ENCODE measurements at regions not wholly inside any gene's neighbourhood (a gene's known extent, or its start where the extent isn't known, plus 50 kb on each side); places are given as distances from the start of the nearest gene placed in this dataset.

GRCh38 chr10:3514691-3515090, 270.3 kb downstream of the KLF6 start:
- H3K27ac Mint-ChIP-seq, result no peak overlapping the region
- H3K9me3 Mint-ChIP-seq (ENCODE audit: low read depth), result no peaks in the 10 kb centered on the region
- H3K36me3 Mint-ChIP-seq, result no peaks in the 10 kb centered on the region
- H3K4me3 Mint-ChIP-seq, result no peak overlapping the region
- H3K4me1 Mint-ChIP-seq (ENCODE audit: low read depth), result peaks cover 2% of the 10 kb centered on the region
- peaks cover 6% of the 10 kb centered on the region for H3K27me3 Mint-ChIP-seq

GRCh38 chr10:3512263-3512662, 272.7 kb downstream of the KLF6 start:
- Mint-ChIP-seq H3K27ac (no peak overlapping the region), H3K9me3 (ENCODE audit: low read depth) (no peaks in the 10 kb centered on the region), H3K27me3 (peaks cover 2% of the 10 kb centered on the region), H3K4me3 (no peak overlapping the region), H3K4me1 (ENCODE audit: low read depth) (peaks cover 2% of the 10 kb centered on the region), H3K36me3 (no peaks in the 10 kb centered on the region)

DNA sequence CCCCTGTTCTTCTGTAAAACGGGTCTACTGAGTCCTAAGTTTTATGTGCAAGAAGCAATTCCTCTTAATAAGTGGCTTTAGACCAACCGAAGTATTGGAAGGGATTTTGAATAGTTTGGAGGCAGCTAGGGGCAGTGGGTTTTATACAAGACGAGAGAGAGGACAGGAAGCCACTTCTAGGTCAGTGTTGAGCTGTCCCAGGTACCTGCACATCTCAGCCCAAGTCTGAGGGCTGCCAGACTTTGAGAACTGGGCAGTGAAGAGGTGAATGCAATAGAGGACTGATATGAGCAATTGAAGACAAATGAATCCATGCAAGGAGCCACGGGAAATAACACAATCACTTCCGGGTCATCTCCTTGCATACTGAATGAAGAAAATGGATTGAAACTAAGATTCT, 273.5 kb downstream of the KLF6 start:
- Mint-ChIP-seq H3K27ac (no peak overlapping the region), H3K4me1 (ENCODE audit: low read depth) (no peaks in the 10 kb centered on the region), H3K36me3 (no peaks in the 10 kb centered on the region), H3K27me3 (no peaks in the 10 kb centered on the region), H3K4me3 (no peak overlapping the region), H3K9me3 (ENCODE audit: low read depth) (no peaks in the 10 kb centered on the region)

DNA sequence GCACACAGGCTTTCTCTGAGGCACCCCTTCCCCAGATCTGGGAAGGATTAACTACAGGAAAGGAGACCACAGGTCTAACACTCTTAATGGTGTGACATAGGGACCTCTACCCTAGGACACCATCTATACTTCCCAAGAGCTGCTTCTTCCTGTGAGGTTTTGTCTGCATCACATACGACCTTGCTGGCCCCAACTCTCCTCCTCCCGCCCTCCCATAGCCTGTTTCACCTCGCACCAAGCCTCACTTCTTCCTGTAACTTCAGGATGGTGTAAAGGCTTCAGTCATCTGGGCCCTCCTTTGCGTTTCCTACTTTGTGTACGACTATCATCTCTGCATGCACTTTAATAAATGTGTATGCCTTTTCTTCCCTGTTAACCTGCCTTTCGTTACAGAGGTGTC, 274.3 kb downstream of the KLF6 start:
- Mint-ChIP-seq H3K4me3 (no peak overlapping the region), H3K9me3 (ENCODE audit: low read depth) (no peaks in the 10 kb centered on the region), H3K36me3 (no peaks in the 10 kb centered on the region), H3K4me1 (ENCODE audit: low read depth) (no peaks in the 10 kb centered on the region), H3K27ac (no peak overlapping the region), H3K27me3 (no peaks in the 10 kb centered on the region)

GRCh38 chr10:3509355-3509754, 275.7 kb downstream of the KLF6 start:
- Mint-ChIP-seq H3K4me1 (ENCODE audit: low read depth) (no peaks in the 10 kb centered on the region), H3K9me3 (ENCODE audit: low read depth) (no peaks in the 10 kb centered on the region), H3K36me3 (no peaks in the 10 kb centered on the region), H3K27ac (no peak overlapping the region), H3K27me3 (no peaks in the 10 kb centered on the region), H3K4me3 (no peak overlapping the region)

GRCh38 chr10:3503299-3503698, 281.7 kb downstream of the KLF6 start:
- no peak overlapping the region for H3K27ac Mint-ChIP-seq
- H3K36me3 Mint-ChIP-seq, result no peaks in the 10 kb centered on the region
- H3K4me3 Mint-ChIP-seq, result no peak overlapping the region
- peaks cover 2% of the 10 kb centered on the region for H3K27me3 Mint-ChIP-seq
- H3K4me1 Mint-ChIP-seq (ENCODE audit: low read depth), result no peaks in the 10 kb centered on the region
- no peaks in the 10 kb centered on the region for H3K9me3 Mint-ChIP-seq (ENCODE audit: low read depth)

- Mint-ChIP-seq H3K9me3 (ENCODE audit: low read depth) (no peaks in the 10 kb centered on the region), H3K27me3 (peaks cover 2% of the 10 kb centered on the region), H3K27ac (no peak overlapping the region), H3K4me1 (ENCODE audit: low read depth) (no peaks in the 10 kb centered on the region), H3K4me3 (no peak overlapping the region), H3K36me3 (no peaks in the 10 kb centered on the region)
Measured at GRCh38 chr10:3502673-3503072, 282.3 kb downstream of the KLF6 start.

DNA sequence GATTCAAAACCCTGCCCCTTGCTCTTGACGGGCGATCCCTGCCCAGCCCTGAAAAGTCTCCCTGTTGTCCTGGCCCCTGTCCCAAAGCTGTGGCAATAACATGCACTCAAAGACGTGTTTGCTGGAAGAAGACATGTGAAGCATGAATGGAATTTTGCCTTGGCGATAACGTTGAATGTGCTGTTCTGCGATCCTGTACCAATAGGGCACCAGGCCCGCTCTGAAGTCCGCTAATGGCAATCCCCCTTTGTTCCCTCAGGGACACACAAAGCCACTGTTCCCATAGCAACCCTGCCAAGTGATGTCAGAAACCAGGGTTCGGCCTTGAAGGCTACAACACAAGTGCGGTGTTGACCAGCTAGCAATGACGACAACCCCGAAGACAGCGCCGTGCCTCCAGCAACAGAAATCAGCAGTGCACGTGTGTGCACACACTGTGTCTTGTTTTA, 284.6 kb downstream of the KLF6 start:
- Mint-ChIP-seq H3K36me3 (no peaks in the 10 kb centered on the region), H3K27me3 (peaks cover 15% of the 10 kb centered on the region), H3K27ac (no peak overlapping the region), H3K4me3 (no peak overlapping the region), H3K4me1 (ENCODE audit: low read depth) (no peaks in the 10 kb centered on the region), H3K9me3 (ENCODE audit: low read depth) (no peaks in the 10 kb centered on the region)

DNA sequence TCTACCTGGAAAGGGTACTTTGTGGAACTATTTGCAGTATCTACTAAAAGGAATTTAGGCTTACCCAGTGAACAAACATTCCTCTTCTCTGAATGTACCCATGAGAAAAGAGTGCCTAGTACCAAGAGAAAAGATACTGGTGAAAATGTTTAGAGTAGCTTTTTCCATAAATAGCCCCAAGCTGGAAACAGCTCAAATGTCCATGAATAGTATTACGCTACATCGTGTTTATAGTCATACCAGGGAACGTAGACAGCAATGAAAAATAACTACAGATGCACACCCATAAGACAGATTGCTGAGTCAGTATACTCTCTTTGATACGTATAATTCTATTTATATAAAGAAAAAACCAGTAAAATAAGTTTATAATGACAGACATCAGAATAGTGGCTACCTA, 285.9 kb downstream of the KLF6 start:
- no peaks in the 10 kb centered on the region for H3K36me3 Mint-ChIP-seq

GRCh38 chr10:3497581-3497980, 287.4 kb downstream of the KLF6 start:
- Mint-ChIP-seq H3K4me3 (no peak overlapping the region), H3K9me3 (ENCODE audit: low read depth) (no peaks in the 10 kb centered on the region), H3K27me3 (peaks cover 17% of the 10 kb centered on the region), H3K36me3 (no peaks in the 10 kb centered on the region), H3K4me1 (ENCODE audit: low read depth) (no peaks in the 10 kb centered on the region), H3K27ac (no peak overlapping the region)

More for the DNA sequence above, 285.9 kb downstream of the KLF6 start:
- no peaks in the 10 kb centered on the region for H3K4me1 Mint-ChIP-seq (ENCODE audit: low read depth)
- peaks cover 17% of the 10 kb centered on the region for H3K27me3 Mint-ChIP-seq
- no peaks in the 10 kb centered on the region for H3K9me3 Mint-ChIP-seq (ENCODE audit: low read depth)
- H3K27ac Mint-ChIP-seq, result no peak overlapping the region
- H3K4me3 Mint-ChIP-seq, result no peak overlapping the region

GRCh38 chr10:3496138-3496537, 288.9 kb downstream of the KLF6 start:
- H3K27ac Mint-ChIP-seq, result no peak overlapping the region

GRCh38 chr10:3495281-3495680, 289.7 kb downstream of the KLF6 start:
- no peaks in the 10 kb centered on the region for H3K36me3 Mint-ChIP-seq
- H3K27me3 Mint-ChIP-seq, result peaks cover 16% of the 10 kb centered on the region
- no peaks in the 10 kb centered on the region for H3K4me1 Mint-ChIP-seq (ENCODE audit: low read depth)
- no peak overlapping the region for H3K27ac Mint-ChIP-seq
- no peak overlapping the region for H3K4me3 Mint-ChIP-seq
- H3K9me3 Mint-ChIP-seq (ENCODE audit: low read depth), result peaks cover 1% of the 10 kb centered on the region

More at GRCh38 chr10:3496138-3496537, 288.9 kb downstream of the KLF6 start:
- Mint-ChIP-seq H3K36me3 (no peaks in the 10 kb centered on the region), H3K27me3 (peaks cover 17% of the 10 kb centered on the region), H3K9me3 (ENCODE audit: low read depth) (no peaks in the 10 kb centered on the region), H3K4me1 (ENCODE audit: low read depth) (no peaks in the 10 kb centered on the region), H3K4me3 (no peak overlapping the region)

- no peak overlapping the region for H3K27ac Mint-ChIP-seq
- H3K36me3 Mint-ChIP-seq, result peaks cover 2% of the 10 kb centered on the region
- H3K4me1 Mint-ChIP-seq (ENCODE audit: low read depth), result no peaks in the 10 kb centered on the region
- H3K9me3 Mint-ChIP-seq (ENCODE audit: low read depth), result peaks cover 6% of the 10 kb centered on the region
- peaks cover 16% of the 10 kb centered on the region for H3K27me3 Mint-ChIP-seq
- H3K4me3 Mint-ChIP-seq, result no peak overlapping the region
Measured at GRCh38 chr10:3494838-3495230, 290.2 kb downstream of the KLF6 start.

DNA sequence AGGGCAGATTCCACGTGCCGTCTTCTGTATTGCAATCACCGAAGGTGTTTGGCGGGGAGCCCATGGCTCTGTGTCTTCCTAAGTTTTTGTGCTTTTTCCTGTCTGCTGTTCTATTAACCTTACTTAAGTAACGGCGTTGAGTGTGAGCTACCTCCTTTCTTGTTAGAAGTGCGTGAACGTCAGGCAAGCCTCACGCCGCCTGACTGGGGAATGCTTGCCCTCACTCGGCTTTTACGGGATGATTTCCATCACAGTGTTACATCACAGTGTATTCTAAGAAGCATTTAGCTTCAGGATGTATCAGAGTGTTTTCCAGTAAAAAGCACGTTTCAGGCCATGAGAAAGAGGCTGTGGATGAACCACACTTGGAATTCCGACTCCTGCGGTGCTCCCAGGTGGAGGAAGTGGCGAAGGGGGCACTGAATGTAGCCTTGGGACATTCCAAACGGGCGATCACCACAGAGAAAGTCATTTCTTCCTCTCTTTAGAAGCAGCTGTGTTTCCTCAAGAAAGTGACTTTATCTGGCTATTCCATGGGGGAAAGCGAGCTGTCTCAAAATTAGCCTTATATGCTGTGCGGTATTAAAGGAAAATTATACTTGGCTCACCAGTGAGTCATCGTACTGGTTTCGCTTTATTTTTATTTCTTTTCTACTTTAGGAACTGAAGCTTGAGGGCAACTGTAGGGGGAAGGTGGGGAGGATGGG, 290.7 kb downstream of the KLF6 start:
- Mint-ChIP-seq H3K9me3 (ENCODE audit: low read depth) (peaks cover 6% of the 10 kb centered on the region), H3K27me3 (peaks cover 16% of the 10 kb centered on the region), H3K4me3 (no peak overlapping the region), H3K36me3 (peaks cover 5% of the 10 kb centered on the region), H3K27ac (no peak overlapping the region), H3K4me1 (ENCODE audit: low read depth) (no peaks in the 10 kb centered on the region)

- Mint-ChIP-seq H3K4me3 (no peak overlapping the region), H3K9me3 (ENCODE audit: low read depth) (peaks cover 10% of the 10 kb centered on the region), H3K27ac (no peak overlapping the region), H3K36me3 (peaks cover 5% of the 10 kb centered on the region), H3K4me1 (ENCODE audit: low read depth) (no peaks in the 10 kb centered on the region), H3K27me3 (peaks cover 16% of the 10 kb centered on the region)
Measured at GRCh38 chr10:3493621-3494020, 291.4 kb downstream of the KLF6 start.

DNA sequence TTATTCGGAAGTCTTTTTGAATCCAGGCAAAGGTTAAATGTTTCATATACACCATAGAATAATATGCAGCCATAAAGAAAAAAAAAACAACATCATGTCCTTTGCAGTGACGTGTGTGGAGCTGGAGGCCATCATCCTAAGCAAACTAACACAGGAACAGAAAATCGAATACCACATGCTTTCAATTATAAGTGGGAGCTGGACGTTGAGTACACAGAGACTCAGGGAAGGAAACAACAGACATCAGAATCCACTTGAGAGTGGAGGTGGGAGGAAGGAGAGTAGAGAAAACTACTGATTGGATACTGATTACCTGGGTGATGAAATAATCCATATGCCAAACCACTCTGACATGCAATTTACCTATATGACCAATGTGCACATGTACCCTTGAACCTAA, 293.4 kb downstream of the KLF6 start:
- peaks cover 12% of the 10 kb centered on the region for H3K27me3 Mint-ChIP-seq
- no peak overlapping the region for H3K27ac Mint-ChIP-seq
- H3K9me3 Mint-ChIP-seq (ENCODE audit: low read depth), result peaks cover 13% of the 10 kb centered on the region
- no peaks in the 10 kb centered on the region for H3K4me1 Mint-ChIP-seq (ENCODE audit: low read depth)
- peaks cover 5% of the 10 kb centered on the region for H3K36me3 Mint-ChIP-seq
- no peak overlapping the region for H3K4me3 Mint-ChIP-seq

All from activated naive CD8-positive, alpha-beta T cell (primary cell).